ENCODE measurements at regions not wholly inside any gene's neighbourhood (a gene's known extent, or its start where the extent isn't known, plus 50 kb on each side); places are given as distances from the start of the nearest gene placed in this dataset.
A peak's percentile ranks its signal among the peaks of the same experiment; 100 is the strongest.

DNA sequence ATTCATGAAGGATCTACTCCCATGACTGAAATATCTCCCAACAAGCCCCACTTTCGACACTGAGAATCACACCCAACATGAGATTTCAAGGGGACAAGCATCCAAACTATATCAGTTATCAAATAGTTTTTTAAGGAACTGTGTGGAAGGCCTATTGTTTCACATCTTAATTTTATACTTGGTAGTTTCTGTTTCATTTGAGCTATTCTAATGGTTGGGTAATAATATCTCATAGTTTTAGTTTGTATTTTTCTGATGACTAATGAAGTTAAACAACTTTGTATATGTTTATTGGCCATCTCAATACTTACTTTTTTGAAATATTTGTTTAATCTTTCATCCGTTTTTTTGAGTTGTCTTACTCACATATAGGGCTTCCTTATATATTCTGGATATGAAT is 135.0 kb downstream of the SCG2 start:
- peaks cover 0 to 15% (median 10%) of the 10 kb centered on the region in 5 donors for H3K4me1 ChIP-seq (ENCODE audit: control insufficient read depth in 5 of 5, insufficient read depth in 5 of 5, low read length in 5 of 5)
- H3K4me3 ChIP-seq (ENCODE audit: low read depth in 1 of 5, low read length in 5 of 5) = no peak overlapping the region
- no peaks in the 10 kb centered on the region for H3K9me3 ChIP-seq (ENCODE audit: control insufficient read depth in 5 of 5, low read length in 5 of 5)
- no peak overlapping the region for H3K9ac ChIP-seq (ENCODE audit: low read length in 5 of 5)
- H3K27me3 ChIP-seq (ENCODE audit: control insufficient read depth in 5 of 5, insufficient read depth in 4 of 5, low read length in 5 of 5) = no peaks in the 10 kb centered on the region
- H3K27ac ChIP-seq (ENCODE audit: low read depth, low read length) = no peak overlapping the region
- no peaks in the 10 kb centered on the region for H3K36me3 ChIP-seq (ENCODE audit: control insufficient read depth in 5 of 5, insufficient read depth in 5 of 5, low read length in 5 of 5)

DNA sequence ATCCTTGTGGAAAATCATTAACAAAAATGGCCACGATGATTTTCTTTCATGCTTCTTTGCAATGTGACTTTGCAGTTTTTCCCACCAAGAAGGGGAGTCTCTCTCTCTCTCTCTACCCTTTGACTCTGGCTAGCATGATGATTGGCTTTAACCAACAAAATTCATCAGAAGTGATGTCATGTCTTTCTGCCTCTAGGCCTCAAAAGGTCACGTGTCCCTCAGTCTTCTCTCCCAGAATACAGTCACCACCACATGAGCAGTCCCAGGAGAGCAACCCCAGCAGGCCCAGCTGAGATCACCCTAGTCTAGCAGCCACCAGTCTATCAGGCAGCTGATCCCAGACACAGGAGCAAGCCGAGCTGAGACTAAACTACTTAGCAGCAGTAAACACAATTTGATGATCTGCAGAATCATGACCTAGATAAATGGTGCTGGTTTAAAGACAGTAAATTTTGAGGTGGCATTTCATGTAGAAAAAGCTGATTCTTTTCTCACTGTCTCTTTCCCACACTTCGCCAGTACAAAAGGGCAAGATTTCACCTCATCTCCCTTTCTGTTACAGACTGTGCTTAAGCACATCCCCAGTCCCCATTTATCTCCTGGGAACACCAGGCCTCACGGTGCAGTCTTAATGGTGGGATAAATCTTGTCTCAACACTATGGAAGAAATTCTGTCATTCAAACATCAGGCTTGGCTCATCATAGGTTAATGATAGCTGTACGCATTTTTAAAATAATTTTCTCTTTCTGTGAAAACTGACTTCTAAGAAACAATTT is 132.7 kb downstream of the SCG2 start:
- Histone ChIP-seq H3K9ac (ENCODE audit: low read length in 5 of 5) (no peak overlapping the region), H3K9me3 (ENCODE audit: control insufficient read depth in 5 of 5, low read length in 5 of 5) (no peaks in the 10 kb centered on the region), H3K4me1 (ENCODE audit: control insufficient read depth in 5 of 5, insufficient read depth in 5 of 5, low read length in 5 of 5) (peaks cover 0 to 15% (median 10%) of the 10 kb centered on the region in 5 donors), H3K36me3 (ENCODE audit: control insufficient read depth in 5 of 5, insufficient read depth in 5 of 5, low read length in 5 of 5) (no peaks in the 10 kb centered on the region), H3K27ac (ENCODE audit: low read depth, low read length) (peak overlapping the region; percentile 1), H3K4me3 (ENCODE audit: low read depth in 1 of 5, low read length in 5 of 5) (no peak overlapping the region), H3K27me3 (ENCODE audit: control insufficient read depth in 5 of 5, insufficient read depth in 4 of 5, low read length in 5 of 5) (no peaks in the 10 kb centered on the region)

DNA sequence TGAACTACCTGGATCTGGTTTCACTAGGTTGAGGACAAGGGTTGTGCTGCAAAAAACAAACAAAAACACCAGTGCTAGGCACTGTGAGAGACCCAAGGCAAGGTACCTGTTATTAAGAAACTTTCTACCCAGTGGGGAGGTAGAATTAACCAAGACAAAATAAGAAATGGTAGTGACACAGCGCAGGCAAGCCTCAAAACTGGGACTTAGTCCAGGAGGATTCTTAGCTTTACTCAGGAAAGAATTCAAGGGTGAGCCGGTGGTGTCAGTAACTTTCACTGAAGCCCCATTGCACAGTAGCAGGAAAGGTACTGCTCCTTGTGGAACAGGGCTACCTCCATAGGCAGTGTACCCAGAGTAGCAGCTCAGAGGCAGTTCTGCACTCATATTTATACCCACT is 131.6 kb downstream of the SCG2 start:
- no peaks in the 10 kb centered on the region for H3K9me3 ChIP-seq (ENCODE audit: control insufficient read depth in 5 of 5, low read length in 5 of 5)
- no peaks in the 10 kb centered on the region for H3K36me3 ChIP-seq (ENCODE audit: control insufficient read depth in 5 of 5, insufficient read depth in 5 of 5, low read length in 5 of 5)

DNA sequence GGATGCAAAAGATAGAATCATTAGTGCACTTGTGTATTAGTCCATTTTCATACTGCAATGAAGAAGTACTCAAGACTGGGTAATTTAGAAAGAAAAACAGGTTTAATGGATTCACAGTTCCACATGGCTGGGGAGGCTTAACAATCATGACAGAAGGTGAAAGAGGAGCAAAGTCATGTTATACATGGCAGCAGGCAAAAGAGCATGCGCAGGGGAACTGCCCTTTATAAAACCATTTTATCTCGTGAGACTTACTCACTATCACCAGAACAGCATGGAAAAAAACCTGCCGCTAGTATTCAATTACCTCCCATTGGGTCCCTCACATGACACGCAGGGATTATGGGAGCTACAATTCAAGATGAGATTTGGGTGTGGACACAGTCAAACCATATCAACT is 129.4 kb downstream of the SCG2 start:
- H3K9me3 ChIP-seq (ENCODE audit: control insufficient read depth in 5 of 5, low read length in 5 of 5) = no peaks in the 10 kb centered on the region
- no peak overlapping the region for H3K9ac ChIP-seq (ENCODE audit: low read length in 5 of 5)
- H3K36me3 ChIP-seq (ENCODE audit: control insufficient read depth in 5 of 5, insufficient read depth in 5 of 5, low read length in 5 of 5) = no peaks in the 10 kb centered on the region
- H3K27me3 ChIP-seq (ENCODE audit: control insufficient read depth in 5 of 5, insufficient read depth in 4 of 5, low read length in 5 of 5) = no peaks in the 10 kb centered on the region
- H3K4me3 ChIP-seq (ENCODE audit: low read depth in 1 of 5, low read length in 5 of 5) = no peak overlapping the region
- H3K4me1 ChIP-seq (ENCODE audit: control insufficient read depth in 5 of 5, insufficient read depth in 5 of 5, low read length in 5 of 5) = peaks cover 0 to 6% (median 0%) of the 10 kb centered on the region in 5 donors
- H3K27ac ChIP-seq (ENCODE audit: low read depth, low read length) = no peak overlapping the region

More for the DNA sequence above, 131.6 kb downstream of the SCG2 start:
- no peak overlapping the region for H3K4me3 ChIP-seq (ENCODE audit: low read depth in 1 of 5, low read length in 5 of 5)
- peaks cover 0 to 13% (median 5%) of the 10 kb centered on the region in 5 donors for H3K4me1 ChIP-seq (ENCODE audit: control insufficient read depth in 5 of 5, insufficient read depth in 5 of 5, low read length in 5 of 5)
- H3K27me3 ChIP-seq (ENCODE audit: control insufficient read depth in 5 of 5, insufficient read depth in 4 of 5, low read length in 5 of 5) = no peaks in the 10 kb centered on the region
- H3K27ac ChIP-seq (ENCODE audit: low read depth, low read length) = no peak overlapping the region
- H3K9ac ChIP-seq (ENCODE audit: low read length in 5 of 5) = no peak overlapping the region

DNA sequence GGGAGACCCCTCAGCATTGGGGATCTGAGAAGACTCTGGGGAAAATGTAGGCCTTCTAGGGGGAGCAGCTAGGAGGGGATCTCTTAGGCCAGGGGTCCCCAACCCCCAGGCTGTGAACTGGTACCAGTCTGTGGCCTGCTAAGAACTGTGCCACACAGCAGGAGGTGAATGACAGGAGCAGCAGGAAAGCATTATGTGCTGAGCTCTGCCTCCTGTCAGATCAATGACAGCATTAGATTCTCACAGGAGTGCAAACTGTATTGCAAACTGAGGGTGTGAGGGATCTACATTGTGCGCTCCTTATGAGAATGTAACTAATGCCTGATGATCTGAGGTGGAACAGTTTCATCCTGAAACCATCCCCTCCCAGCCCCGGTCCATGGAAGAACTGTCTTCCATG is 127.3 kb downstream of the SCG2 start:
- no peak overlapping the region for H3K4me3 ChIP-seq (ENCODE audit: low read depth in 1 of 5, low read length in 5 of 5)
- H3K27ac ChIP-seq (ENCODE audit: low read depth, low read length) = no peak overlapping the region
- H3K9me3 ChIP-seq (ENCODE audit: control insufficient read depth in 5 of 5, low read length in 5 of 5) = no peaks in the 10 kb centered on the region
- H3K4me1 ChIP-seq (ENCODE audit: control insufficient read depth in 5 of 5, insufficient read depth in 5 of 5, low read length in 5 of 5) = peaks cover 0 to 6% (median 0%) of the 10 kb centered on the region in 5 donors
- H3K27me3 ChIP-seq (ENCODE audit: control insufficient read depth in 5 of 5, insufficient read depth in 4 of 5, low read length in 5 of 5) = no peaks in the 10 kb centered on the region
- H3K9ac ChIP-seq (ENCODE audit: low read length in 5 of 5) = no peak overlapping the region
- H3K36me3 ChIP-seq (ENCODE audit: control insufficient read depth in 5 of 5, insufficient read depth in 5 of 5, low read length in 5 of 5) = no peaks in the 10 kb centered on the region

DNA sequence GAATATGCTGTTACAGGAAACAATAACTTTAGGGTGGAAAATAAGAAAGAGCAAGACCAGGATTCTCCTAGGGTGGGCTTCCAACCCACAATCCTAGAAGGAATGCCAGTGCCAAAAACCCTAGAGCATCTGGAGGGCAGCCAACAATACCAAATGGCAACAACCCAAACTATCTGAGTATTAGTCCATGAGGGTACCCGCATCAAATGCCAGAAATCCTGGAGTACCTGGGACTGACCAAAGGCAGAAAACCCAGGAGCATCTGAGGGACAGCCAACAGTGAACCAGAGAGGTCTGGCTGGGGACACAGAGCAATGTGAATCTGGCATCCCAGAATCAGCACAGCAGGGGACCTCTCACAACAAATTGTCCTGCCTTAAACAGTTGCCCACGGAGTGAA is 126.3 kb downstream of the SCG2 start:
- Histone ChIP-seq H3K4me1 (ENCODE audit: control insufficient read depth in 5 of 5, insufficient read depth in 5 of 5, low read length in 5 of 5) (peaks cover 0 to 6% (median 0%) of the 10 kb centered on the region in 5 donors), H3K9ac (ENCODE audit: low read length in 5 of 5) (no peak overlapping the region), H3K4me3 (ENCODE audit: low read depth in 1 of 5, low read length in 5 of 5) (no peak overlapping the region), H3K9me3 (ENCODE audit: control insufficient read depth in 5 of 5, low read length in 5 of 5) (no peaks in the 10 kb centered on the region), H3K27me3 (ENCODE audit: control insufficient read depth in 5 of 5, insufficient read depth in 4 of 5, low read length in 5 of 5) (no peaks in the 10 kb centered on the region), H3K36me3 (ENCODE audit: control insufficient read depth in 5 of 5, insufficient read depth in 5 of 5, low read length in 5 of 5) (no peaks in the 10 kb centered on the region), H3K27ac (ENCODE audit: low read depth, low read length) (no peak overlapping the region)

DNA sequence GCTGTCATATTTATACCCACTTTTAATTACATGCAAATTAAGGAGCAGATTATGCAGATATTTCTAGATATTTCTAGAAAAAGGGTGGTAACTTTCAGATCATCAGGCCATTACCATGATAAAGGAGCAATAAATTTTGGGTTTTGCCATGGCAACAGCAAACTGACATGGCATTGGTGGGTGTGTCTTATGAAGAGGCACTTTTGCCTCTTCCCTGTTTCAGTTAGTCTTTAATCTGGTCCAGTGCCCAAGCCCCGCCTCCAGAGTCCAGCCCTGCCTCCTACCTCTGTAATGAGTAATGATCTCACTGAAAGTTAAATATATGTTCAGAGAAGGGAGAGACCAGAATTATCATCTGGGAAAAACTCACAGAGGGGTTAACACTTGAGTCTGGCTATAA is 124.8 kb downstream of the SCG2 start:
- Histone ChIP-seq H3K4me1 (ENCODE audit: control insufficient read depth in 5 of 5, insufficient read depth in 5 of 5, low read length in 5 of 5) (peaks cover 0 to 6% (median 0%) of the 10 kb centered on the region in 5 donors), H3K27ac (ENCODE audit: low read depth, low read length) (no peak overlapping the region), H3K9ac (ENCODE audit: low read length in 5 of 5) (no peak overlapping the region), H3K36me3 (ENCODE audit: control insufficient read depth in 5 of 5, insufficient read depth in 5 of 5, low read length in 5 of 5) (no peaks in the 10 kb centered on the region), H3K4me3 (ENCODE audit: low read depth in 1 of 5, low read length in 5 of 5) (no peak overlapping the region), H3K9me3 (ENCODE audit: control insufficient read depth in 5 of 5, low read length in 5 of 5) (no peaks in the 10 kb centered on the region), H3K27me3 (ENCODE audit: control insufficient read depth in 5 of 5, insufficient read depth in 4 of 5, low read length in 5 of 5) (no peaks in the 10 kb centered on the region)

DNA sequence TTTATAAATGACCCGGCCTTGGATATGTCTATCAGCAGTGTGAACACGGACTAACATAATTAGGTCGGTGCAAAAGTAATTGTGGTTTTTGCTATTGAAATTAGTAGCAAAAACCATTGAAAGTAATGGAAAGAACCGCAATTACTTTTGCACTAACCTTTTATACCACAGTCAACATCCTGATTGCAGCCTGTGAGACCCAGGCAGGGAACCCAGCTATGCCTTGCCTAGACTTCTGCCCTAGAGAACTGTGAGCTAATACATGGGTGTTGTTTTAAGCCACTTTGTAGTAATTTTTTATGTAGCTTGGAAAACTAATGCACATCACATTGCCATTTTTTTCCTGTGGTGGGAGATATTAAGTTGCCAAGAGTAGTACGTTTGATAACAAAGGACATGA is 120.7 kb downstream of the SCG2 start:
- no peak overlapping the region for H3K27ac ChIP-seq (ENCODE audit: low read depth, low read length)

DNA sequence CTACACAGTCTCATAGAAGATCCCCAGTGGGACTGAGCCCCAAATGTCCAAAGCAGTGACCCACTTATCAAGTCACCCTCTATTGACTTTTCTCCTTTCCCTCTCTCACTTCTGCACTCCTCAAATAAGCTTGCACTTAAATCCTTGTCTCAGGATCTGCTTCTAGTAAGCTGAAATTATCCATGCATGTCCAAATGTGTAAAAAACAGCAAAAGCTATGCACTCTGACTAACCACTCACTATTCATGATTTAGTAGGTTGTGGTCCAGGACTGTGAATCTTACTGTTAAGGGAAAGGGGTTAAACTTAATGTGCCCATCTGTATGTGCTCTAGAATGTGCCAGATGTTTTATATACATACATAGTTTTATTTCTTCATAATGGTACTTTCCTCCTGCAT is 115.4 kb downstream of the SCG2 start:
- Histone ChIP-seq H3K4me3 (ENCODE audit: low read depth in 1 of 5, low read length in 5 of 5) (no peak overlapping the region), H3K4me1 (ENCODE audit: control insufficient read depth in 5 of 5, insufficient read depth in 5 of 5, low read length in 5 of 5) (no peaks in the 10 kb centered on the region), H3K9me3 (ENCODE audit: control insufficient read depth in 5 of 5, low read length in 5 of 5) (peaks cover 0 to 2% (median 0%) of the 10 kb centered on the region in 5 donors), H3K36me3 (ENCODE audit: control insufficient read depth in 5 of 5, insufficient read depth in 5 of 5, low read length in 5 of 5) (no peaks in the 10 kb centered on the region), H3K27me3 (ENCODE audit: control insufficient read depth in 5 of 5, insufficient read depth in 4 of 5, low read length in 5 of 5) (no peaks in the 10 kb centered on the region), H3K9ac (ENCODE audit: low read length in 5 of 5) (no peak overlapping the region), H3K27ac (ENCODE audit: low read depth, low read length) (no peak overlapping the region)

More for the DNA sequence above, 120.7 kb downstream of the SCG2 start:
- Histone ChIP-seq H3K4me1 (ENCODE audit: control insufficient read depth in 5 of 5, insufficient read depth in 5 of 5, low read length in 5 of 5) (no peaks in the 10 kb centered on the region), H3K36me3 (ENCODE audit: control insufficient read depth in 5 of 5, insufficient read depth in 5 of 5, low read length in 5 of 5) (no peaks in the 10 kb centered on the region), H3K27me3 (ENCODE audit: control insufficient read depth in 5 of 5, insufficient read depth in 4 of 5, low read length in 5 of 5) (no peaks in the 10 kb centered on the region), H3K4me3 (ENCODE audit: low read depth in 1 of 5, low read length in 5 of 5) (no peak overlapping the region), H3K9me3 (ENCODE audit: control insufficient read depth in 5 of 5, low read length in 5 of 5) (no peaks in the 10 kb centered on the region), H3K9ac (ENCODE audit: low read length in 5 of 5) (no peak overlapping the region)

DNA sequence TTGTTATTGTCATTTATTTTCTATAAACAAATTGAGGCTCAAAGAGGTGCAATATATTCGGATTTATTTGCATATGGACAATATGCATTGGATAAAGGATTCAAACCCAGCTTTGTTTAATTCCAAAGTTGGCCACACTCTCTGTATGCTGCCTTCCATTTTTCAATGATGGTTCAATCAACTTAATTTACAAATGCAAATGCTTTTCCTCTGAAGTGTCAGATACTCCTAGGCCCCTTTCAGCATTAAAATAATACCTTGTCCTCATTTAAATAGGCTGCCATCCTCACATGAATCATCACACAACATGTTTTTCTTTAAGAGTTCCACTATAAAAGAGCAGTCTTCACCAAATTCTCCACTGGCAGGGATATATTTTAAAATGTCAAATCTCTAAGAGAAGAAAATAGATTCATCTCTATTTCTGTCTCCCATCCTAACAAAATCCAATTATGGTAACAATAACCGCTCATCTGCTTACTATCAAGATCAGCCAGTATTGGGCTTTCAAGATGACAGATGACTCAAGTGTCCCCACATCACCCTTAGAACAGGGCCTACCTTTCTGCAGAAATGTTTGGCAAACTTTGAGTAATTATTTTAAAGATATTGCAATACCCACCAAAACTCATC is 114.8 kb downstream of the SCG2 start:
- Histone ChIP-seq H3K4me3 (ENCODE audit: low read depth in 1 of 5, low read length in 5 of 5) (no peak overlapping the region), H3K9ac (ENCODE audit: low read length in 5 of 5) (no peak overlapping the region), H3K27ac (ENCODE audit: low read depth, low read length) (no peak overlapping the region), H3K36me3 (ENCODE audit: control insufficient read depth in 5 of 5, insufficient read depth in 5 of 5, low read length in 5 of 5) (no peaks in the 10 kb centered on the region), H3K9me3 (ENCODE audit: control insufficient read depth in 5 of 5, low read length in 5 of 5) (peaks cover 0 to 2% (median 0%) of the 10 kb centered on the region in 5 donors), H3K27me3 (ENCODE audit: control insufficient read depth in 5 of 5, insufficient read depth in 4 of 5, low read length in 5 of 5) (no peaks in the 10 kb centered on the region), H3K4me1 (ENCODE audit: control insufficient read depth in 5 of 5, insufficient read depth in 5 of 5, low read length in 5 of 5) (no peaks in the 10 kb centered on the region)

All from subcutaneous abdominal adipose tissue (tissue), 5 donors.